ENCODE measurements at regions not wholly inside any gene's neighbourhood (a gene's known extent, or its start where the extent isn't known, plus 50 kb on each side); places are given as distances from the start of the nearest gene placed in this dataset.

- H4K12ac ChIP-seq (ENCODE audit: low read depth, low read length): no peak overlapping the region
- no peaks in the 10 kb centered on the region for H3K4me1 ChIP-seq (ENCODE audit: control insufficient read depth in 1 of 2, insufficient read depth in 2 of 2, low read length in 2 of 2)
- H3K4me2 ChIP-seq (ENCODE audit: low read length): no peak overlapping the region
- H3K4me3 ChIP-seq (ENCODE audit: low read depth, low read length): no peak overlapping the region
- no peak overlapping the region for H3K14ac ChIP-seq (ENCODE audit: low read length)
- H3K9ac ChIP-seq (ENCODE audit: low read length): no peak overlapping the region
- H2BK12ac ChIP-seq (ENCODE audit: low read length): no peak overlapping the region
- H4K8ac ChIP-seq (ENCODE audit: low read depth, low read length): no peak overlapping the region
- H3K27me3 ChIP-seq (ENCODE audit: insufficient read depth, low read length): no peaks in the 10 kb centered on the region
- H2BK120ac ChIP-seq (ENCODE audit: insufficient read depth, low read length, poor library complexity): no peak overlapping the region
- no peaks in the 10 kb centered on the region for H3K9me3 ChIP-seq (ENCODE audit: insufficient read depth, low read depth, low read length)
- no peak overlapping the region for H3K27ac ChIP-seq (ENCODE audit: low read depth, low read length)
- no CpG with 5 or more reads among the region's 1 CpG for WGBS (ENCODE audit: extremely low coverage, insufficient coverage, insufficient read length)
- no peaks in the 10 kb centered on the region for H3K36me3 ChIP-seq (ENCODE audit: control insufficient read depth in 1 of 2, insufficient read depth in 2 of 2, low read length in 2 of 2)
- no peak overlapping the region for H3K18ac ChIP-seq (ENCODE audit: low read length)
- H4K91ac ChIP-seq (ENCODE audit: low read depth, low read length): no peak overlapping the region
- H2AFZ ChIP-seq (ENCODE audit: insufficient read depth, low read length, poor library complexity): no peak overlapping the region
- H3K23ac ChIP-seq (ENCODE audit: low read length): no peak overlapping the region
- H3K79me2 ChIP-seq (ENCODE audit: control insufficient read depth, insufficient read depth, low read length, poor library complexity): no peaks in the 10 kb centered on the region
- peaks cover 3% of the 10 kb centered on the region for H3K79me1 ChIP-seq (ENCODE audit: low read length)
- DNase-seq: no peak
- H2BK5ac ChIP-seq (ENCODE audit: low read depth, low read length, poor library complexity): no peak overlapping the region
- H3K4ac ChIP-seq (ENCODE audit: low read depth, low read length): no peak overlapping the region
- H2AK5ac ChIP-seq (ENCODE audit: low read length): no peak overlapping the region
Observed at GRCh38 chr13:42717176-42717575, 64.2 kb upstream of the FAM216B start.

DNA sequence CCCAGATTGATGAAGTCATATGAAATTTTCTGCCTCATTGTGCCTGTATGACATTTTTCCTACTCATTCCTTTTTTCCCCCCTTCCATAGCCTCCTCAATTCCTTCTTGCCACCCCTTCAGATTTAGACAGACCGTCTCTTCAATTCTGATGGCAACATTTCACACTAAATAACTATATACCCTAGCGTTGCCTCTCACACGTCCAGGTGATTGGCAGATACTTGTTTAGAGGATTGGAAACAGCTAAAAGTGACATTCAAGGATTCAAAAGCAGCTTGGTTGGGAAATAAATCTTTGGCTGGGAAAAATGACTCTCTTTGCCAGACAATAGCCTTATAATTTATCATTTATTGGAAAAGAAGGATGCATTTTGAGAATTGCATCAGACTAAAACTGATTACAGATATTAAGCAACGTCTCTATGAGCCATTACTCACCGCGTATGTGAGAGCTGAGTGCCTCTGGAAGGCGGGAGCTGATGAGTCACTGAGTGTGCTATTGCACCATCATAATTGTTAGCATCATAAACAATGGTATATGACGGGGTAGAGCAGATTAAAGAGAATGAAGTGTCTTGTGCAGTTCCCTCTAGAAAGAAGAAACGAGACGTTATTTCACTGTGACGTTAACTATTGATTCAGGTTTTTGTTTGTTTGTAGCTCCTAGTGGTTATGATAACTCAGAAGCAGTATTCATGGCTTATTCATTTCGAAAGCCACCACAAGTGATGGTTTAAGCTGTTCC lies 61.1 kb upstream of the FAM216B start:
- Histone ChIP-seq H3K4me3 (ENCODE audit: low read depth, low read length) (no peak overlapping the region), H2AFZ (ENCODE audit: insufficient read depth, low read length, poor library complexity) (no peak overlapping the region), H3K79me1 (ENCODE audit: low read length) (peaks cover 3% of the 10 kb centered on the region), H3K36me3 (ENCODE audit: control insufficient read depth in 1 of 2, insufficient read depth in 2 of 2, low read length in 2 of 2) (no peaks in the 10 kb centered on the region), H3K79me2 (ENCODE audit: control insufficient read depth, insufficient read depth, low read length, poor library complexity) (no peaks in the 10 kb centered on the region), H3K27me3 (ENCODE audit: insufficient read depth, low read length) (no peaks in the 10 kb centered on the region), H3K14ac (ENCODE audit: low read length) (no peak overlapping the region), H4K12ac (ENCODE audit: low read depth, low read length) (no peak overlapping the region), H3K27ac (ENCODE audit: low read depth, low read length) (no peak overlapping the region), H2BK5ac (ENCODE audit: low read depth, low read length, poor library complexity) (no peak overlapping the region), H4K8ac (ENCODE audit: low read depth, low read length) (peak overlapping the region; percentile 54), H2BK12ac (ENCODE audit: low read length) (no peak overlapping the region), H4K91ac (ENCODE audit: low read depth, low read length) (no peak overlapping the region), H3K4ac (ENCODE audit: low read depth, low read length) (no peak overlapping the region), H3K4me2 (ENCODE audit: low read length) (no peak overlapping the region), H2BK120ac (ENCODE audit: insufficient read depth, low read length, poor library complexity) (no peak overlapping the region), H3K9ac (ENCODE audit: low read length) (no peak overlapping the region), H3K18ac (ENCODE audit: low read length) (no peak overlapping the region), H2AK5ac (ENCODE audit: low read length) (no peak overlapping the region), H3K23ac (ENCODE audit: low read length) (no peak overlapping the region), H3K4me1 (ENCODE audit: control insufficient read depth in 1 of 2, insufficient read depth in 2 of 2, low read length in 2 of 2) (no peaks in the 10 kb centered on the region), H3K9me3 (ENCODE audit: insufficient read depth, low read depth, low read length) (no peaks in the 10 kb centered on the region)
- peak; percentile 91 to 98 for DNase-seq
- WGBS (ENCODE audit: extremely low coverage, insufficient coverage, insufficient read length): no CpG with 5 or more reads among the region's 12 CpGs

- Histone ChIP-seq H2BK12ac (ENCODE audit: low read length) (no peak overlapping the region), H2BK120ac (ENCODE audit: insufficient read depth, low read length, poor library complexity) (no peak overlapping the region), H3K79me1 (ENCODE audit: low read length) (peaks cover 3% of the 10 kb centered on the region), H3K4me2 (ENCODE audit: low read length) (no peak overlapping the region), H3K4ac (ENCODE audit: low read depth, low read length) (no peak overlapping the region), H3K27ac (ENCODE audit: low read depth, low read length) (no peak overlapping the region), H4K91ac (ENCODE audit: low read depth, low read length) (no peak overlapping the region), H3K36me3 (ENCODE audit: control insufficient read depth in 1 of 2, insufficient read depth in 2 of 2, low read length in 2 of 2) (no peaks in the 10 kb centered on the region), H2AFZ (ENCODE audit: insufficient read depth, low read length, poor library complexity) (no peak overlapping the region), H3K4me1 (ENCODE audit: control insufficient read depth in 1 of 2, insufficient read depth in 2 of 2, low read length in 2 of 2) (no peaks in the 10 kb centered on the region), H3K23ac (ENCODE audit: low read length) (no peak overlapping the region), H3K79me2 (ENCODE audit: control insufficient read depth, insufficient read depth, low read length, poor library complexity) (no peaks in the 10 kb centered on the region), H3K18ac (ENCODE audit: low read length) (no peak overlapping the region), H3K27me3 (ENCODE audit: insufficient read depth, low read length) (no peaks in the 10 kb centered on the region), H4K8ac (ENCODE audit: low read depth, low read length) (no peak overlapping the region), H2AK5ac (ENCODE audit: low read length) (no peak overlapping the region), H4K12ac (ENCODE audit: low read depth, low read length) (no peak overlapping the region), H3K9ac (ENCODE audit: low read length) (no peak overlapping the region), H3K14ac (ENCODE audit: low read length) (no peak overlapping the region), H2BK5ac (ENCODE audit: low read depth, low read length, poor library complexity) (no peak overlapping the region), H3K9me3 (ENCODE audit: insufficient read depth, low read depth, low read length) (no peaks in the 10 kb centered on the region), H3K4me3 (ENCODE audit: low read depth, low read length) (no peak overlapping the region)
- no peak for DNase-seq
- WGBS (ENCODE audit: extremely low coverage, insufficient coverage, insufficient read length): no CpG with 5 or more reads among the region's 2 CpGs
Observed at GRCh38 chr13:42720858-42721219, 60.5 kb upstream of the FAM216B start.

DNA sequence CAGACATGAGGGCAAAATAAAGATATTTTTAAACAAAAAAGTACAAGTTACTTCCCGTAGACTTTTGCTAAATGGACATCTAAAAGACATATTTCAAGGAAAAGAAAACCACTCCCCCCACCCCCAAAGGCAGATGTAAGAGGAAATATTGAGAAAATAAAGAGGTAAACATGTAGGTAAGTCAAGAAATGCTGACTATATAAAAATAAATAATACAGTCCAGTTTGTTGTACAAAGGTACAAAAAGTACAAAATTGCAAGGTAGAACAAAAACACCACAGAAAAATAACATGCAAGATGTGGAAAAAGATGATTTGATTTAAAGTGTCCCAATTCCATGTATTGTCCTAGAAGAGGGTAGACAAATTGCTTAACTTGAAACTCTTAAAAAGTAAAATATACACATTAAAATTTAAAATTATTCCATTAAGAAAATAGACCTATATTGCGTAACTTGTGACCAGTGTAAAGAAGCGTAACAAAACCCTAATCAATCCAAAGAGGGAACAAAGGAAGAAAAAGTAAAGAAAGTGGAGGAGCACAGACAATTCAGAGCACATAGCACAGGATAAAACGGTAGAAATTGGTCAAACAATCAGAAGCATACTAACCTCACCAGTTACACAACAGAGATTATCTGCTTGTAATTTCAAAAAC lies 58.4 kb upstream of the FAM216B start:
- Histone ChIP-seq H3K4me1 (ENCODE audit: control insufficient read depth in 1 of 2, insufficient read depth in 2 of 2, low read length in 2 of 2) (no peaks in the 10 kb centered on the region), H3K27me3 (ENCODE audit: insufficient read depth, low read length) (no peaks in the 10 kb centered on the region), H2BK12ac (ENCODE audit: low read length) (no peak overlapping the region), H3K4ac (ENCODE audit: low read depth, low read length) (no peak overlapping the region), H3K36me3 (ENCODE audit: control insufficient read depth in 1 of 2, insufficient read depth in 2 of 2, low read length in 2 of 2) (no peaks in the 10 kb centered on the region), H3K4me2 (ENCODE audit: low read length) (no peak overlapping the region), H2BK5ac (ENCODE audit: low read depth, low read length, poor library complexity) (no peak overlapping the region), H2AK5ac (ENCODE audit: low read length) (no peak overlapping the region), H3K27ac (ENCODE audit: low read depth, low read length) (no peak overlapping the region), H3K79me2 (ENCODE audit: control insufficient read depth, insufficient read depth, low read length, poor library complexity) (no peaks in the 10 kb centered on the region), H3K9me3 (ENCODE audit: insufficient read depth, low read depth, low read length) (no peaks in the 10 kb centered on the region), H3K14ac (ENCODE audit: low read length) (no peak overlapping the region), H4K8ac (ENCODE audit: low read depth, low read length) (no peak overlapping the region), H4K12ac (ENCODE audit: low read depth, low read length) (no peak overlapping the region), H3K18ac (ENCODE audit: low read length) (no peak overlapping the region), H2BK120ac (ENCODE audit: insufficient read depth, low read length, poor library complexity) (no peak overlapping the region), H3K23ac (ENCODE audit: low read length) (no peak overlapping the region), H3K79me1 (ENCODE audit: low read length) (peaks cover 3% of the 10 kb centered on the region), H3K9ac (ENCODE audit: low read length) (no peak overlapping the region), H2AFZ (ENCODE audit: insufficient read depth, low read length, poor library complexity) (no peak overlapping the region), H3K4me3 (ENCODE audit: low read depth, low read length) (no peak overlapping the region), H4K91ac (ENCODE audit: low read depth, low read length) (no peak overlapping the region)
- no peak for DNase-seq
- WGBS (ENCODE audit: extremely low coverage, insufficient coverage, insufficient read length): no CpG with 5 or more reads among the region's 4 CpGs

All from trophoblast cell (in vitro differentiated cells and primary cell).